H1 (cell line): ENCODE measurements at regions not wholly inside any gene's neighbourhood (a gene's known extent, or its start where the extent isn't known, plus 50 kb on each side); places are given as distances from the start of the nearest gene placed in this dataset.

Experiments used
- CTCF ChIA-PET: fragments of 300-600 bp; sonication (Branson Sonifier 250); formaldehyde crosslinking; loops from one replicate; lab custom pipeline; 2021; ENCODE audit not compliant: partially characterized antibody; lab: Charles Lee
- POLR2A ChIA-PET: fragments of 300-600 bp; sonication (Branson Sonifier 250); formaldehyde crosslinking; loops from one replicate; lab custom pipeline; 2021; ENCODE audit warnings: inconsistent platforms; ENCODE audit not compliant: partially characterized antibody; lab: Charles Lee
- DNase-seq, 2 experiments: peaks; one replicate each; pipeline versions ENCODE4 v3.0.0 to v3.0.0-alpha.2; 2010 to 2022; ENCODE audit warnings: low spot score in 2 of 2, low read depth in 1 of 2, mixed read lengths in 1 of 2
- FAIRE-seq: peaks from 2 replicates; lab custom pipeline; 2011; peaks lifted over from hg19 to GRCh38; lab: Jason Lieb, UNC
- H2AFZ ChIP-seq: 2 replicates; pipeline ENCODE4 v1.8.1; 2012; ENCODE audit warnings: low read length, inconsistent platforms
- H2AK5ac ChIP-seq: 2 replicates; pipeline ENCODE4 v1.6.1; 2013; ENCODE audit warnings: low read depth, low read length
- H2BK120ac ChIP-seq: replicated peaks from 2 replicates; pipeline ENCODE3; 2013; ENCODE audit warnings: low read depth, low read length, inconsistent platforms
- H2BK12ac ChIP-seq: 2 replicates; pipeline ENCODE4 v1.6.1; 2013; ENCODE audit warnings: low read depth, low read length
- H2BK15ac ChIP-seq: 2 replicates; pipeline ENCODE4 v1.6.1; 2013; ENCODE audit warnings: low read length
- H2BK20ac ChIP-seq: 2 replicates; pipeline ENCODE4 v1.6.1; 2013; ENCODE audit warnings: low read length
- H2BK5ac ChIP-seq: 2 replicates; pipeline ENCODE4 v1.6.1; 2013; ENCODE audit warnings: low read depth, low read length
- H3K14ac ChIP-seq: 2 replicates; pipeline ENCODE4 v1.6.1; 2013; ENCODE audit warnings: inconsistent platforms; ENCODE audit not compliant: insufficient read length
- H3K18ac ChIP-seq: 2 replicates; pipeline ENCODE4 v1.6.1; 2013; ENCODE audit warnings: low read length; ENCODE audit errors: extremely low read depth
- H3K23ac ChIP-seq: 2 replicates; pipeline ENCODE4 v1.6.1; 2013; ENCODE audit warnings: inconsistent platforms; ENCODE audit not compliant: insufficient read length
- H3K23me2 ChIP-seq: 2 replicates; pipeline ENCODE4 v1.6.1; 2013; ENCODE audit warnings: low read depth, low read length
- H3K27ac ChIP-seq: 2 replicates; pipeline ENCODE4 v1.6.1; 2011; ENCODE audit warnings: low read depth, low read length, inconsistent platforms
- H3K27me3 ChIP-seq, 4 experiments: replicated peaks in 1 of 4; 1 replicate in 1 of 4; 2 replicates in 3 of 4; pipeline versions ENCODE4 v1.6.1 to v1.8.1; 2011 to 2013; ENCODE audit warnings: low read length in 3 of 4, mild to moderate bottlenecking in 3 of 4, inconsistent platforms in 2 of 4, mixed read lengths in 2 of 4, moderate library complexity in 1 of 4; ENCODE audit not compliant: control insufficient read depth in 3 of 4, insufficient read depth in 3 of 4; ENCODE audit errors: extremely low read depth in 1 of 4
- H3K36me3 ChIP-seq, 4 experiments: 2 replicates each; pipeline versions ENCODE4 v1.6.1 to v1.8.1; 2011 to 2013; ENCODE audit warnings: mild to moderate bottlenecking in 4 of 4, low read length in 3 of 4, moderate library complexity in 2 of 4, control low read depth in 1 of 4, inconsistent platforms in 1 of 4; ENCODE audit not compliant: insufficient read depth in 4 of 4, control insufficient read depth in 2 of 4
- H3K4ac ChIP-seq: replicated peaks from 2 replicates; pipeline ENCODE3; 2013; ENCODE audit warnings: low read length, low read depth, mixed read lengths, inconsistent platforms; ENCODE audit not compliant: insufficient read length
- H3K4me1 ChIP-seq, 4 experiments: replicated peaks in 1 of 4; 1 replicate in 1 of 4; 2 replicates in 3 of 4; pipeline versions ENCODE4 v1.6.1 to v1.8.1; 2011 to 2013; ENCODE audit warnings: low read length in 3 of 4, inconsistent platforms in 2 of 4, mixed read lengths in 1 of 4; ENCODE audit not compliant: insufficient read depth in 4 of 4, control insufficient read depth in 3 of 4
- H3K4me2 ChIP-seq, 2 experiments: 2 replicates each; pipeline versions ENCODE4 v1.6.1 to v1.8.1; 2011 to 2013; ENCODE audit warnings: low read depth in 2 of 2, low read length in 2 of 2, control low read depth in 1 of 2, inconsistent platforms in 1 of 2, mild to moderate bottlenecking in 1 of 2; ENCODE audit not compliant: insufficient read depth in 1 of 2
- H3K4me3 ChIP-seq, 4 experiments: fragments of 200-600, 300-600 bp in 1 of 4; sonication (generic), shearing (Covaris generic), sonication (Bioruptor Twin) in 1 of 4; 2 replicates each; pipeline versions ENCODE4 v1.5.1 to v1.8.1; 2011 to 2016; ENCODE audit warnings: low read length in 4 of 4, low read depth in 3 of 4, control low read depth in 2 of 4, inconsistent platforms in 2 of 4, mild to moderate bottlenecking in 2 of 4, mixed read lengths in 1 of 4, moderate library complexity in 1 of 4; ENCODE audit not compliant: insufficient read depth in 2 of 4; ENCODE audit errors: extremely low read depth in 1 of 4
- H3K56ac ChIP-seq: replicated peaks from 2 replicates; pipeline ENCODE3; 2013; ENCODE audit warnings: low read depth, mild to moderate bottlenecking, mixed read lengths, low read length, inconsistent platforms; ENCODE audit not compliant: insufficient read length
- H3K79me1 ChIP-seq: 2 replicates; pipeline ENCODE4 v1.6.1; 2013; ENCODE audit warnings: low read depth, low read length, control low read depth
- H3K79me2 ChIP-seq, 2 experiments: 2 replicates each; pipeline versions ENCODE4 v1.6.1 to v1.8.1; 2012 to 2013; ENCODE audit warnings: low read length in 2 of 2, mild to moderate bottlenecking in 2 of 2, inconsistent platforms in 1 of 2; ENCODE audit not compliant: insufficient read depth in 2 of 2, control insufficient read depth in 1 of 2
- H3K9ac ChIP-seq, 4 experiments: replicated peaks in 1 of 4; 1 replicate in 1 of 4; 2 replicates in 3 of 4; pipeline versions ENCODE4 v1.6.1 to v1.8.1; 2011 to 2013; ENCODE audit warnings: low read depth in 3 of 4, low read length in 3 of 4, control low read depth in 2 of 4, mild to moderate bottlenecking in 2 of 4, moderate library complexity in 2 of 4, inconsistent platforms in 1 of 4; ENCODE audit errors: extremely low read depth in 1 of 4
- H3K9me3 ChIP-seq, 2 experiments: 2 replicates each; pipeline versions ENCODE4 v1.6.1 to v1.8.1; 2012 to 2013; ENCODE audit warnings: mild to moderate bottlenecking in 2 of 2, moderate library complexity in 2 of 2, control low read depth in 1 of 2, inconsistent platforms in 1 of 2, low read depth in 1 of 2, low read length in 1 of 2, mixed read lengths in 1 of 2; ENCODE audit not compliant: insufficient read depth in 2 of 2
- H4K20me1 ChIP-seq, 2 experiments: replicated peaks in 1 of 2; 2 replicates each; pipeline versions ENCODE3 to v1.8.1; 2011 to 2013; ENCODE audit warnings: inconsistent platforms in 2 of 2, low read length in 2 of 2, mild to moderate bottlenecking in 1 of 2; ENCODE audit not compliant: insufficient read depth in 2 of 2, control insufficient read depth in 1 of 2
- H4K5ac ChIP-seq: 2 replicates; pipeline ENCODE4 v1.6.1; 2013; ENCODE audit warnings: low read length, low read depth, mixed read lengths, inconsistent platforms; ENCODE audit not compliant: insufficient read length
- H4K8ac ChIP-seq: 2 replicates; pipeline ENCODE4 v1.8.0; 2013; ENCODE audit warnings: mild to moderate bottlenecking, moderate library complexity, low read length, inconsistent platforms; ENCODE audit not compliant: insufficient read depth; ENCODE audit errors: extremely low read depth
- H4K91ac ChIP-seq: replicated peaks from 2 replicates; pipeline ENCODE3; 2013; ENCODE audit warnings: low read length, mixed read lengths, inconsistent platforms; ENCODE audit not compliant: insufficient read length
- CBX5 ChIP-seq: fragments of 300-800, 300-1000 bp; sonication (generic); IDR thresholded peaks from 2 replicates; pipeline ENCODE4 v1.7.1; 2016; ENCODE audit warnings: antibody characterized with exemption, low read length, low read depth
- CHD1 ChIP-seq: IDR thresholded peaks from 2 replicates; pipeline ENCODE4 v1.6.1; 2012; ENCODE audit warnings: low read depth, low read length, improper control_type of control experiment
- CTBP2 ChIP-seq: IDR thresholded peaks from 2 replicates; pipeline ENCODE4 v1.7.0; 2011; ENCODE audit warnings: borderline replicate concordance, mild to moderate bottlenecking, moderate library complexity, mixed read lengths, low read length; ENCODE audit not compliant: insufficient read depth, insufficient read length
- EP300 ChIP-seq, 2 experiments: IDR thresholded peaks; 1 replicate in 1 of 2; 2 replicates in 1 of 2; pipeline ENCODE4 v1.6.1; 2011 to 2012; ENCODE audit warnings: low read depth in 2 of 2, low read length in 2 of 2, mild to moderate bottlenecking in 2 of 2, borderline replicate concordance in 1 of 2, inconsistent platforms in 1 of 2, moderate library complexity in 1 of 2
- HDAC2 ChIP-seq, 2 experiments: fragments of 300-600 bp in 1 of 2; sonication (generic) in 1 of 2; IDR thresholded peaks; 2 replicates each; pipeline ENCODE4 v1.6.1; 2011 to 2012; ENCODE audit warnings: low read depth in 2 of 2, low read length in 2 of 2, mild to moderate bottlenecking in 2 of 2, moderate library complexity in 2 of 2, borderline replicate concordance in 1 of 2, inconsistent platforms in 1 of 2
- HDAC6 ChIP-seq: IDR thresholded peaks from one replicate; pipeline ENCODE4 v1.7.1; 2012; ENCODE audit warnings: low read depth, mild to moderate bottlenecking, inconsistent platforms, low read length, moderate library complexity
- KDM1A ChIP-seq: fragments of 200-600, 300-600 bp; sonication (generic); IDR thresholded peaks from 2 replicates; pipeline ENCODE4 v1.7.1; 2016; ENCODE audit warnings: mild to moderate bottlenecking, low read length, borderline replicate concordance
- PHF8 ChIP-seq: fragments of 200-600 bp; sonication (generic); conservative IDR thresholded peaks from 2 replicates; pipeline ENCODE4 v1.7.1; 2012; ENCODE audit warnings: low read depth, mild to moderate bottlenecking, inconsistent platforms, low read length, moderate library complexity
- RAD21 ChIP-seq, 2 experiments: IDR thresholded peaks in 1 of 2; conservative IDR thresholded peaks in 1 of 2; 2 replicates each; pipeline ENCODE4 v1.6.1; 2011; ENCODE audit warnings: low read depth in 2 of 2, low read length in 2 of 2, improper control_type of control experiment in 1 of 2, inconsistent platforms in 1 of 2, mild to moderate bottlenecking in 1 of 2, moderate library complexity in 1 of 2
- SIN3A ChIP-seq, 2 experiments: IDR thresholded peaks in 1 of 2; conservative IDR thresholded peaks in 1 of 2; 2 replicates each; pipeline ENCODE4 v1.6.1; 2011 to 2012; ENCODE audit warnings: low read length in 2 of 2, improper control_type of control experiment in 1 of 2, low read depth in 1 of 2, mild to moderate bottlenecking in 1 of 2
- SIRT6 ChIP-seq: IDR thresholded peaks from one replicate; pipeline ENCODE4 v1.7.1; 2012; ENCODE audit warnings: low read length, inconsistent platforms
- TAF7 ChIP-seq: optimal IDR thresholded peaks from 2 replicates; pipeline ENCODE3; 2011; ENCODE audit warnings: low read depth, mild to moderate bottlenecking, inconsistent platforms, low read length, moderate library complexity, borderline replicate concordance
- TBP ChIP-seq: IDR thresholded peaks from 2 replicates; pipeline ENCODE4 v1.6.1; 2011; ENCODE audit warnings: low read depth, low read length, improper control_type of control experiment
- WGBS, 2 experiments: shearing (Covaris generic) in 1 of 2; methylation state at CpG; one replicate each; pipeline versions ENCODE4 v1.1.6 to v1.1.7; 2013 to 2015; ENCODE audit warnings: low lambda C conversion rate in 2 of 2, mixed read lengths in 2 of 2, inconsistent platforms in 1 of 2, low coverage in 1 of 2, missing lambda C conversion rate in 1 of 2; ENCODE audit not compliant: insufficient replicate concordance in 2 of 2, insufficient coverage in 1 of 2, insufficient read length in 1 of 2; ENCODE audit errors: extremely low coverage in 1 of 2, missing lambda C conversion rate in 1 of 2; 5-methylcytosine and 5-hydroxymethylcytosine counted together

GRCh38 chr6:22833191-22833590 is 263.8 kb downstream of the HDGFL1 start:
- H2BK15ac ChIP-seq: no peak overlapping the region
- no peaks in the 10 kb centered on the region for H3K27me3 ChIP-seq
- no peak overlapping the region for H3K27ac ChIP-seq
- no peak overlapping the region for H2BK120ac ChIP-seq
- no peak overlapping the region for H3K9ac ChIP-seq
- no peak overlapping the region for H2BK12ac ChIP-seq
- H4K91ac ChIP-seq: no peak overlapping the region
- H2BK20ac ChIP-seq: no peak overlapping the region
- H3K14ac ChIP-seq: no peak overlapping the region
- H3K23me2 ChIP-seq: no peaks in the 10 kb centered on the region
- no peak overlapping the region for H4K5ac ChIP-seq
- no peaks in the 10 kb centered on the region for H4K20me1 ChIP-seq
- CTCF ChIA-PET: interaction anchor here (0.6 to 1.1 kb wide), 2 partner anchors 33 to 96 kb away, joined by 3 to 4 read pairs; no protein-coding TSS in a partner anchor
- H3K36me3 ChIP-seq: no peaks in the 10 kb centered on the region; a peak in 1 of 8 replicates
- no peak for FAIRE-seq
- no peak overlapping the region for H3K56ac ChIP-seq
- H2AFZ ChIP-seq: no peak overlapping the region
- H4K8ac ChIP-seq: no peak overlapping the region
- no peak for DNase-seq
- POLR2A ChIA-PET: no interaction called here
- no peak overlapping the region for H3K18ac ChIP-seq
- H3K4me2 ChIP-seq: no peak overlapping the region
- H3K4ac ChIP-seq: no peak overlapping the region
- H3K4me1 ChIP-seq: peaks cover 0 to 2% (median under 1%) of the 10 kb centered on the region in 4 experiments; a peak in 2 of 7 replicates
- H2AK5ac ChIP-seq: no peak overlapping the region
- no peaks in the 10 kb centered on the region for H3K79me2 ChIP-seq
- no peak overlapping the region for H3K23ac ChIP-seq
- no peak overlapping the region for H2BK5ac ChIP-seq
- WGBS, 2 experiments: 68% methylated on average over 3 of the region's 3 CpGs; no CpG with 5 or more reads in 1 of the 2 experiments
- H3K4me3 ChIP-seq: no peak overlapping the region
- H3K9me3 ChIP-seq: peaks cover 4 to 12% of the 10 kb centered on the region in 2 experiments; a peak in 3 of 4 replicates
- H3K79me1 ChIP-seq: no peaks in the 10 kb centered on the region
- no peak for TF ChIP-seq CBX5
- no peak for TF ChIP-seq TBP
- no peak for TF ChIP-seq EP300 (IDR thresholded peaks at IDR 0.05; ENCODE audit: borderline replicate concordance in 1 of 2, low read depth in 2 of 2, low read length in 2 of 2)
- no peak for TF ChIP-seq SIRT6
- TF ChIP-seq CTBP2: no peak
- TF ChIP-seq HDAC6: no peak
- no peak for TF ChIP-seq TAF7
- no peak for TF ChIP-seq RAD21 (IDR thresholded peaks at IDR 0.05 in 1 of 2, conservative IDR thresholded peaks at IDR 0.05 in 1 of 2; ENCODE audit: low read depth in 2 of 2, low read length in 2 of 2)
- no peak for TF ChIP-seq SIN3A (conservative IDR thresholded peaks at IDR 0.05 in 1 of 2, IDR thresholded peaks at IDR 0.05 in 1 of 2; ENCODE audit: low read depth in 1 of 2, low read length in 2 of 2)
- no peak for TF ChIP-seq HDAC2 (IDR thresholded peaks at IDR 0.05; ENCODE audit: borderline replicate concordance in 1 of 2, low read depth in 2 of 2, low read length in 2 of 2)
- TF ChIP-seq PHF8: no peak
- TF ChIP-seq KDM1A: no peak
- no peak for TF ChIP-seq CHD1
